Activated CD4-positive, alpha-beta T cell treated with anti-CD3 and anti-CD28 coated beads, Interleukin-2, amount 50 U/mL, for 24 hours (primary cell): ENCODE measurements at regions not wholly inside any gene's neighbourhood (a gene's known extent, or its start where the extent isn't known, plus 50 kb on each side); places are given as distances from the start of the nearest gene placed in this dataset.
"Not testable (repeated sequence)": the region's sequence is repeated elsewhere in the genome, so short reads cannot be mapped to it uniquely, and the experiment has no call there.

Experiments used
- DNase-seq, 2 donors: peaks; one replicate each; pipeline ENCODE4 v3.0.0-alpha.2; 2020; ENCODE audit warnings: low read depth in 1 of 2, low spot score in 1 of 2

GRCh38 chr1:199859491-199859933 lies 168.0 kb upstream of the NR5A2 start:
- DNase-seq: no peak

- DNase-seq: no peak
Measured at GRCh38 chr1:199861020-199861795, 166.3 kb upstream of the NR5A2 start.

GRCh38 chr1:199862047-199862446 lies 165.5 kb upstream of the NR5A2 start:
- DNase-seq: no peak

GRCh38 chr1:199866210-199866617 lies 161.3 kb upstream of the NR5A2 start:
- DNase-seq: no peak

GRCh38 chr1:199867601-199868000 lies 159.9 kb upstream of the NR5A2 start:
- no peak for DNase-seq

- DNase-seq: no peak
Measured at GRCh38 chr1:199868777-199869176, 158.7 kb upstream of the NR5A2 start.

- DNase-seq: no peak
Measured at GRCh38 chr1:199875337-199875736, 152.2 kb upstream of the NR5A2 start.

- DNase-seq: no peak
Measured at GRCh38 chr1:199875856-199876255, 151.7 kb upstream of the NR5A2 start.

- no peak for DNase-seq
Measured at GRCh38 chr1:199877526-199878384, 149.8 kb upstream of the NR5A2 start.

GRCh38 chr1:199878823-199879222 lies 148.7 kb upstream of the NR5A2 start:
- DNase-seq: no peak

- DNase-seq: no peak
Measured at GRCh38 chr1:199898654-199899053, 128.9 kb upstream of the NR5A2 start.

GRCh38 chr1:199901341-199901740 lies 126.2 kb upstream of the NR5A2 start:
- DNase-seq: no peak

GRCh38 chr1:199907361-199907760 lies 120.1 kb upstream of the NR5A2 start:
- DNase-seq: no peak

- DNase-seq: no peak
Measured at GRCh38 chr1:199909137-199909536, 118.4 kb upstream of the NR5A2 start.

- no peak for DNase-seq
Measured at GRCh38 chr1:199913318-199913717, 114.2 kb upstream of the NR5A2 start.

GRCh38 chr1:199914546-199914945 lies 113.0 kb upstream of the NR5A2 start:
- no peak for DNase-seq

- no peak for DNase-seq
Measured at GRCh38 chr1:199918196-199918769, 109.2 kb upstream of the NR5A2 start.

GRCh38 chr1:199920635-199921034 lies 106.9 kb upstream of the NR5A2 start:
- DNase-seq: no peak

- no peak for DNase-seq
Measured at GRCh38 chr1:199929556-199929955, 98.0 kb upstream of the NR5A2 start.

GRCh38 chr1:199930067-199930466 lies 97.4 kb upstream of the NR5A2 start:
- not testable (repeated sequence) for DNase-seq

GRCh38 chr1:199931666-199932377 lies 95.7 kb upstream of the NR5A2 start:
- no peak for DNase-seq
